IMR-90 (cell line): ENCODE measurements at regions not wholly inside any gene's neighbourhood (a gene's known extent, or its start where the extent isn't known, plus 50 kb on each side); places are given as distances from the start of the nearest gene placed in this dataset.

Experiments
- ATAC-seq: fragments of 200-7000 bp; cut with Tn5 transposase; 2 replicates; pipeline ENCODE4 v1.9.1; 2020; ENCODE audit warnings: low read depth, mild to moderate bottlenecking, moderate library complexity
- BruUV-seq: library from RNA; stranded (reverse); fragments of 400-500 nt; replicated peaks from 2 replicates; lab custom pipeline; 2021; lab: Mats Ljungman, UMichigan
- CTCF ChIA-PET: fragments of 300-600 bp; formaldehyde crosslinking; extraction: SDS; loops from one replicate; lab custom pipeline; 2021; ENCODE audit warnings: antibody characterized with exemption; lab: Yijun Ruan, JAX
- POLR2A ChIA-PET: fragments of 300-600 bp; sonication (Branson Sonifier 250); formaldehyde crosslinking; loops from one replicate; lab custom pipeline; 2022; ENCODE audit warnings: antibody characterized with exemption; ENCODE audit not compliant: unreplicated experiment; lab: Charles Lee
- DNase-seq: peaks from one replicate; pipeline ENCODE4 v3.0.0; 2013
- H2AFZ ChIP-seq: replicated peaks from 2 replicates; pipeline ENCODE3; 2013; ENCODE audit warnings: low read length, mild to moderate bottlenecking; ENCODE audit not compliant: poor library complexity
- H2AK5ac ChIP-seq: 2 replicates; pipeline ENCODE4 v1.6.1; 2013; ENCODE audit warnings: low read depth, low read length, inconsistent platforms
- H2AK9ac ChIP-seq: replicated peaks from 2 replicates; pipeline ENCODE3; 2013; ENCODE audit warnings: mild to moderate bottlenecking, low read depth, low read length, moderate library complexity; ENCODE audit not compliant: poor library complexity
- H2BK120ac ChIP-seq: 2 replicates; pipeline ENCODE4 v1.6.1; 2013; ENCODE audit warnings: low read depth, low read length, inconsistent platforms
- H2BK15ac ChIP-seq: 3 replicates; pipeline ENCODE4 v1.6.1; 2013; ENCODE audit warnings: low read depth, low read length, inconsistent platforms
- H2BK20ac ChIP-seq: 2 replicates; pipeline ENCODE4 v1.6.1; 2013; ENCODE audit warnings: low read depth, mild to moderate bottlenecking, inconsistent platforms, low read length, moderate library complexity
- H2BK5ac ChIP-seq: 2 replicates; pipeline ENCODE4 v1.6.1; 2013; ENCODE audit warnings: mild to moderate bottlenecking, low read depth, low read length, inconsistent platforms; ENCODE audit not compliant: poor library complexity, severe bottlenecking
- H3K14ac ChIP-seq: replicated peaks from 2 replicates; pipeline ENCODE4 v1.6.1; 2013; ENCODE audit warnings: low read depth, low read length, inconsistent platforms
- H3K18ac ChIP-seq: 2 replicates; pipeline ENCODE4 v1.6.1; 2013; ENCODE audit warnings: low read depth, low read length, control low read depth
- H3K23ac ChIP-seq: 2 replicates; pipeline ENCODE4 v1.6.1; 2013; ENCODE audit warnings: low read depth, low read length, inconsistent platforms
- H3K27ac ChIP-seq: 2 replicates; pipeline ENCODE4 v1.5.1; 2013; ENCODE audit warnings: mild to moderate bottlenecking, control low read depth, low read length; ENCODE audit not compliant: insufficient read depth
- H3K27me3 ChIP-seq: 2 replicates; pipeline ENCODE4 v1.6.1; 2013; ENCODE audit warnings: low read length; ENCODE audit not compliant: control insufficient read depth, insufficient read depth
- H3K36me3 ChIP-seq: 2 replicates; pipeline ENCODE4 v1.6.1; 2013; ENCODE audit warnings: low read length, mixed read lengths; ENCODE audit not compliant: control insufficient read depth, insufficient read depth
- H3K4ac ChIP-seq: 2 replicates; pipeline ENCODE4 v1.6.1; 2013; ENCODE audit warnings: low read depth, low read length, inconsistent platforms
- H3K4me1 ChIP-seq: 2 replicates; pipeline ENCODE4 v1.6.1; 2013; ENCODE audit warnings: low read length, mixed read lengths; ENCODE audit not compliant: control insufficient read depth, insufficient read depth
- H3K4me2 ChIP-seq: 2 replicates; pipeline ENCODE4 v1.6.1; 2013; ENCODE audit warnings: low read depth, mild to moderate bottlenecking, control low read depth, low read length, moderate library complexity
- H3K4me3 ChIP-seq: 2 replicates; pipeline ENCODE4 v1.5.1; 2013; ENCODE audit warnings: low read depth, mild to moderate bottlenecking, control low read depth, low read length, moderate library complexity; ENCODE audit not compliant: insufficient read depth
- H3K56ac ChIP-seq: 2 replicates; pipeline ENCODE4 v1.6.1; 2013; ENCODE audit warnings: low read length, inconsistent platforms; ENCODE audit not compliant: insufficient read depth; ENCODE audit errors: extremely low read depth
- H3K79me1 ChIP-seq, 2 experiments: 2 replicates each; pipeline ENCODE4 v1.6.1; 2013; ENCODE audit warnings: low read length in 2 of 2, inconsistent platforms in 1 of 2, low read depth in 1 of 2
- H3K9ac ChIP-seq: 2 replicates; pipeline ENCODE4 v1.6.1; 2013; ENCODE audit warnings: low read depth, low read length, control low read depth
- H3K9me1 ChIP-seq: 2 replicates; pipeline ENCODE4 v1.6.1; 2013; ENCODE audit warnings: low read length, inconsistent platforms; ENCODE audit not compliant: insufficient read depth
- H3K9me3 ChIP-seq: 2 replicates; pipeline ENCODE4 v1.6.1; 2013; ENCODE audit warnings: low read length; ENCODE audit not compliant: control insufficient read depth, insufficient read depth
- H4K20me1 ChIP-seq: 2 replicates; pipeline ENCODE4 v1.6.1; 2013; ENCODE audit warnings: low read length, inconsistent platforms; ENCODE audit not compliant: insufficient read depth
- H4K5ac ChIP-seq: 2 replicates; pipeline ENCODE4 v1.6.1; 2013; ENCODE audit warnings: mild to moderate bottlenecking, low read depth, low read length, control low read depth
- H4K8ac ChIP-seq, 2 experiments: 2 replicates each; pipeline ENCODE4 v1.6.1; 2013; ENCODE audit warnings: low read depth in 2 of 2, low read length in 2 of 2, control low read depth in 1 of 2, inconsistent platforms in 1 of 2
- H4K91ac ChIP-seq: 2 replicates; pipeline ENCODE4 v1.6.1; 2013; ENCODE audit warnings: low read depth, low read length, inconsistent platforms; ENCODE audit not compliant: insufficient read depth
- MAFK ChIP-seq: IDR thresholded peaks from 2 replicates; pipeline ENCODE4 v1.6.1; 2012; ENCODE audit warnings: low read depth, low read length, improper control_type of control experiment
- MAZ ChIP-seq: IDR thresholded peaks from 2 replicates; pipeline ENCODE4 v1.6.1; 2012; ENCODE audit warnings: low read depth, mild to moderate bottlenecking, low read length, improper control_type of control experiment, moderate library complexity, borderline replicate concordance
- WGBS, 2 experiments: methylation state at CpG; one replicate each; pipeline versions ENCODE4 v1.1.5 to v1.1.7; 2013; ENCODE audit warnings: missing lambda C conversion rate in 2 of 2; ENCODE audit not compliant: insufficient read length in 1 of 2; ENCODE audit errors: extremely low coverage in 2 of 2; 5-methylcytosine and 5-hydroxymethylcytosine counted together
- dilution Hi-C: fragments of 300-500 bp; cut with HindIII; formaldehyde crosslinking; loops from one replicate; pipeline ENCODE4 v1.14.3; 2018; ENCODE audit warnings: low sequenced_read_pairs; ENCODE audit not compliant: unreplicated experiment
- in situ Hi-C: fragments of 300-500 bp; cut with MboI; formaldehyde crosslinking; loops from 3 replicates; pipeline ENCODE4 v1.14.3; 2019; ENCODE audit warnings: low sequenced_read_pairs, inconsistent platforms, mixed read lengths
- intact Hi-C: fragments of 100-400 bp; cut with micrococcal nuclease; formaldehyde crosslinking; loops from 2 replicates; pipeline ENCODE4 v1.10.0; 2022

DNA sequence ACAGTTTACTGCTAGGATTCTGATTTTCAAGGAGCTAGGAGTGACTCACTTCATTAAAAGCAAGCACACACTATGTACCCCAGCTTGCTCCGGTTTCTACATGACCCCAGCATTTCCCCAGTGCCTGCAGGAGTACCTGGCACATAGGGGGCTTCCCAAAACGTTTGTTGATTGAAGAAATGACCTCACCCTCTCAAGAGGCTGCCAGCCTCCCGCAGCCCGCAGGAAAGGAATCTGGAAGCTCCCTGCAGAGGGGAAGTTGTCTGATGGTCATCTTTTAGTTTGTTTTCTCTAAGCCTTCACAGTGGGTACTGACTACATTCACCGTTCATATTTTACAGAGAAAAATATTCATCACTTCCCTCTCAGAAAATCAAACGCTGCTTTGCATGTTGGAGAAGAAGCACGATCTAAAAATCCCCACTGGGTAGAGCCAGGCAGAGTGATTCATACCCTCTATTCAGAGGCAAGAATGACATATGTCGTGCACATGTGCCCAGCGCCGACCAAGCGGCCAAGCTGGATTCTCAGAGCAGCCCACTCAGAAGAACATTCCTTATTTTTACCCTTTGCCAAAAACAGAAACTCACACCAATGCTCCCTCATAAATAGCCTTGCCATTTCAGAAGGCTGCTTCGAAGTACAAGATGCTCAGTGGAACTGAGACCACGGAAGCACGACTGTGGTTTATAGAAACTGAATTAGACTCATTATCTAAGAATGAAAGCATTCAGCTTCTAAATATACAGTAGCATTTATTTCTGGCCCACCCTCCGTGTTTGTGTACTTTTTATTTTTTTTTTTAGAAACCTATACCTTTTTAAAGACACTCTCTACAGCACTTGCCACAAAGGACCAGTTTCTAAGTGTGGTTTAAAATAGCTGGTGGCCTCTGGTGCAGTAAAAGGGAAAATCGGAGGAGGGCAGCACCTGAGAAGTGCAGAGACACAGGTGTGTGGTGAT lies 143.2 kb downstream of the MIS18A start (continued):
- TF ChIP-seq MAZ (no peak), MAFK (no peak)

GRCh38 chr21:32134441-32135130 lies 144.3 kb downstream of the MIS18A start:
- Histone ChIP-seq H4K20me1 (no peaks in the 10 kb centered on the region), H2AK5ac (no peak overlapping the region), H3K4me1 (peaks cover 2% of the 10 kb centered on the region; the same call in 1 of the 2 replicates), H3K4me3 (no peak overlapping the region), H3K56ac (no peak overlapping the region), H3K9me3 (no peaks in the 10 kb centered on the region), H2BK5ac (no peak overlapping the region), H3K4ac (no peak overlapping the region), H3K27ac (no peak overlapping the region), H3K27me3 (peaks cover 4% of the 10 kb centered on the region), H2BK20ac (no peak overlapping the region), H3K36me3 (no peaks in the 10 kb centered on the region), H3K79me1 (no peaks in the 10 kb centered on the region), H4K8ac (no peak overlapping the region), H3K9ac (no peak overlapping the region), H2BK15ac (no peak overlapping the region), H3K23ac (no peak overlapping the region), H3K9me1 (no peaks in the 10 kb centered on the region), H2AK9ac (no peak overlapping the region), H4K91ac (no peak overlapping the region), H3K4me2 (no peak overlapping the region), H3K18ac (no peak overlapping the region), H4K5ac (no peak overlapping the region), H2BK120ac (no peak overlapping the region), H3K14ac (no peak overlapping the region), H2AFZ (no peak overlapping the region)
- ATAC-seq (no peak), DNase-seq (no peak)
- in situ Hi-C loops: no loop called here
- CTCF ChIA-PET: no interaction called here
- POLR2A ChIA-PET: no interaction called here
- no CpG with 5 or more reads among the region's 11 CpGs for WGBS, 2 experiments
- BruUV-seq: no TSS peak
- intact Hi-C loops: no loop called here
- TF ChIP-seq MAZ: no peak
- dilution Hi-C loops: no loop called here
